Stimulated activated CD8-positive, alpha-beta memory T cell treated with anti-CD3 and anti-CD28 coated beads, Interleukin-4, amount 100 ng/mL, for 1 hour (primary cell): ENCODE measurements at regions not wholly inside any gene's neighbourhood (a gene's known extent, or its start where the extent isn't known, plus 50 kb on each side); places are given as distances from the start of the nearest gene placed in this dataset.
"Not testable (repeated sequence)": the region's sequence is repeated elsewhere in the genome, so short reads cannot be mapped to it uniquely, and the experiment has no call there.

Experiments used
- DNase-seq, 2 donors: peaks; one replicate each; pipeline ENCODE4 v3.0.0-alpha.2; 2020; ENCODE audit warnings: low read depth in 2 of 2, low spot score in 1 of 2

- DNase-seq, result no peak
Observed at GRCh38 chr6:8947900-8948299, 512.6 kb upstream of the SLC35B3 start.

GRCh38 chr6:8944548-8944947 lies 509.2 kb upstream of the SLC35B3 start:
- DNase-seq, result no peak

GRCh38 chr6:8943073-8943472 lies 507.7 kb upstream of the SLC35B3 start:
- no peak for DNase-seq

- no peak for DNase-seq
Observed at GRCh38 chr6:8941577-8941976, 506.2 kb upstream of the SLC35B3 start.

- no peak for DNase-seq
Observed at GRCh38 chr6:8940356-8940755, 505.0 kb upstream of the SLC35B3 start.

GRCh38 chr6:8939615-8940014 lies 504.3 kb upstream of the SLC35B3 start:
- DNase-seq, result no peak

GRCh38 chr6:8934318-8934717 lies 499.0 kb upstream of the SLC35B3 start:
- no peak for DNase-seq

- no peak for DNase-seq
Observed at GRCh38 chr6:8930009-8930408, 494.7 kb upstream of the SLC35B3 start.

- not testable (repeated sequence) for DNase-seq
Observed at GRCh38 chr6:8920244-8920643, 484.9 kb upstream of the SLC35B3 start.

GRCh38 chr6:8918196-8918595 lies 482.9 kb upstream of the SLC35B3 start:
- DNase-seq, result no peak

GRCh38 chr6:8914700-8915099 lies 479.4 kb upstream of the SLC35B3 start:
- no peak for DNase-seq

GRCh38 chr6:8908638-8909037 lies 473.3 kb upstream of the SLC35B3 start:
- no peak for DNase-seq

GRCh38 chr6:8906699-8907098 lies 471.4 kb upstream of the SLC35B3 start:
- no peak for DNase-seq

GRCh38 chr6:8905757-8906156 lies 470.4 kb upstream of the SLC35B3 start:
- no peak for DNase-seq

- DNase-seq, result no peak
Observed at GRCh38 chr6:8904754-8905153, 469.4 kb upstream of the SLC35B3 start.

GRCh38 chr6:8900056-8900455 lies 464.7 kb upstream of the SLC35B3 start:
- no peak for DNase-seq

GRCh38 chr6:8889514-8889913 lies 454.2 kb upstream of the SLC35B3 start:
- no peak for DNase-seq

GRCh38 chr6:8888468-8888867 lies 453.1 kb upstream of the SLC35B3 start:
- DNase-seq, result no peak

GRCh38 chr6:8881663-8882062 lies 446.3 kb upstream of the SLC35B3 start:
- DNase-seq, result no peak

GRCh38 chr6:8879334-8879733 lies 444.0 kb upstream of the SLC35B3 start:
- DNase-seq, result no peak

GRCh38 chr6:8875986-8876385 lies 440.6 kb upstream of the SLC35B3 start:
- no peak for DNase-seq

GRCh38 chr6:8872589-8872988 lies 437.2 kb upstream of the SLC35B3 start:
- DNase-seq, result no peak

- DNase-seq, result no peak
Observed at GRCh38 chr6:8865451-8865850, 430.1 kb upstream of the SLC35B3 start.

- DNase-seq, result no peak
Observed at GRCh38 chr6:8860671-8861070, 425.3 kb upstream of the SLC35B3 start.
